Esophagus muscularis mucosa (tissue), 4 donors: ENCODE measurements at regions not wholly inside any gene's neighbourhood (a gene's known extent, or its start where the extent isn't known, plus 50 kb on each side); places are given as distances from the start of the nearest gene placed in this dataset.

ENCODE experiments used
- DNase-seq: peaks from one replicate; pipeline ENCODE4 v3.0.0-alpha.2; 2017; ENCODE audit errors: extremely low spot score
- H3K27ac ChIP-seq, 4 donors: fragments of 200-600 bp; sonication (generic); replicated peaks in 1 of 4; 1 replicate in 3 of 4; 2 replicates in 1 of 4; pipeline ENCODE4 v1.5.1; 2016 to 2019; ENCODE audit warnings: mild to moderate bottlenecking in 1 of 4
- H3K27me3 ChIP-seq, 4 donors: fragments of 200-600 bp; sonication (generic); one replicate each; pipeline versions ENCODE4 v1.5.1 to v1.6.0; 2016 to 2019
- H3K36me3 ChIP-seq, 4 donors: fragments of 200-600 bp; sonication (generic); one replicate each; pipeline ENCODE4 v1.5.1; 2016 to 2019
- H3K4me1 ChIP-seq, 4 donors: fragments of 200-600 bp; sonication (generic); one replicate each; pipeline ENCODE4 v1.5.1; 2016 to 2019
- H3K4me3 ChIP-seq, 4 donors: fragments of 200-600 bp; sonication (generic); 1 replicate in 2 of 4; 2 replicates in 2 of 4; pipeline ENCODE4 v1.5.1; 2016 to 2019; ENCODE audit warnings: mild to moderate bottlenecking in 4 of 4, moderate library complexity in 1 of 4
- H3K9me3 ChIP-seq, 4 donors: fragments of 200-600 bp; sonication (generic); 1 replicate in 3 of 4; 2 replicates in 1 of 4; pipeline ENCODE4 v1.5.1; 2016 to 2019
- EP300 ChIP-seq: sonication (generic); formaldehyde crosslinking; IDR thresholded peaks from one replicate; pipeline ENCODE4 v1.6.1; 2017; ENCODE audit warnings: antibody characterized with exemption
- POLR2A ChIP-seq: fragments of 450-650 bp; IDR thresholded peaks from one replicate; pipeline ENCODE4 v1.6.1; 2017; ENCODE audit warnings: antibody characterized with exemption, moderate library complexity, mild to moderate bottlenecking, low read depth
- POLR2AphosphoS5 ChIP-seq, 2 donors: sonication (generic); formaldehyde crosslinking; IDR thresholded peaks; one replicate each; pipeline ENCODE4 v1.6.1; 2017; ENCODE audit warnings: antibody characterized with exemption in 2 of 2
- WGBS: methylation state at CpG from one replicate; pipeline ENCODE4 v1.1.5; 2018; 5-methylcytosine and 5-hydroxymethylcytosine counted together
- intact Hi-C: fragments of 100-400 bp; cut with DNase I; formaldehyde crosslinking; loops from one replicate; pipeline ENCODE4 v1.15.1; 2023
- TF ChIP-seq, protein P1 (sequence below), 3 experiments: fragments of 200-600 bp in 2 of 3; fragments of 450-650 bp in 1 of 3; sonication (generic) in 2 of 3; IDR thresholded peaks; one replicate each; pipeline ENCODE4 v1.5.1; 2017 to 2019; ENCODE audit warnings: antibody characterized with exemption in 3 of 3, mild to moderate bottlenecking in 2 of 3, moderate library complexity in 1 of 3

GRCh38 chr3:43998370-43998835 lies 243.3 kb upstream of the TOPAZ1 start:
- no peak for TF ChIP-seq EP300
- no peak for TF ChIP-seq POLR2A
- no peak for TF ChIP-seq POLR2AphosphoS5 (IDR thresholded peaks at IDR 0.05)
- TF ChIP-seq, protein P1, sequence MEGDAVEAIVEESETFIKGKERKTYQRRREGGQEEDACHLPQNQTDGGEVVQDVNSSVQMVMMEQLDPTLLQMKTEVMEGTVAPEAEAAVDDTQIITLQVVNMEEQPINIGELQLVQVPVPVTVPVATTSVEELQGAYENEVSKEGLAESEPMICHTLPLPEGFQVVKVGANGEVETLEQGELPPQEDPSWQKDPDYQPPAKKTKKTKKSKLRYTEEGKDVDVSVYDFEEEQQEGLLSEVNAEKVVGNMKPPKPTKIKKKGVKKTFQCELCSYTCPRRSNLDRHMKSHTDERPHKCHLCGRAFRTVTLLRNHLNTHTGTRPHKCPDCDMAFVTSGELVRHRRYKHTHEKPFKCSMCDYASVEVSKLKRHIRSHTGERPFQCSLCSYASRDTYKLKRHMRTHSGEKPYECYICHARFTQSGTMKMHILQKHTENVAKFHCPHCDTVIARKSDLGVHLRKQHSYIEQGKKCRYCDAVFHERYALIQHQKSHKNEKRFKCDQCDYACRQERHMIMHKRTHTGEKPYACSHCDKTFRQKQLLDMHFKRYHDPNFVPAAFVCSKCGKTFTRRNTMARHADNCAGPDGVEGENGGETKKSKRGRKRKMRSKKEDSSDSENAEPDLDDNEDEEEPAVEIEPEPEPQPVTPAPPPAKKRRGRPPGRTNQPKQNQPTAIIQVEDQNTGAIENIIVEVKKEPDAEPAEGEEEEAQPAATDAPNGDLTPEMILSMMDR (IDR thresholded peaks at IDR 0.05) = no peak
- H3K27ac ChIP-seq = no peak overlapping the region
- peak overlapping the region; percentile 53 to 62 (median 58) for H3K4me3 ChIP-seq
- peaks cover 14 to 96% (median 63%) of the 10 kb centered on the region in 4 donors for H3K27me3 ChIP-seq
- peaks cover 47 to 53% (median 53%) of the 10 kb centered on the region in 4 donors for H3K4me1 ChIP-seq
- H3K36me3 ChIP-seq = no peaks in the 10 kb centered on the region
- 4% methylated on average over 20 of the region's 25 CpGs for WGBS
- intact Hi-C loops = no loop called here
- no peak for DNase-seq
- H3K9me3 ChIP-seq = no peaks in the 10 kb centered on the region

- H3K4me1 ChIP-seq = peaks cover 47 to 53% (median 53%) of the 10 kb centered on the region in 4 donors
- TF ChIP-seq POLR2A (no peak), EP300 (no peak), POLR2AphosphoS5 (IDR thresholded peaks at IDR 0.05) (no peak)
- TF ChIP-seq, protein P1 (IDR thresholded peaks at IDR 0.05) = no peak
- no peak for DNase-seq
- no peaks in the 10 kb centered on the region for H3K9me3 ChIP-seq
- intact Hi-C loops = no loop called here
- peaks cover 14 to 93% (median 59%) of the 10 kb centered on the region in 4 donors for H3K27me3 ChIP-seq
- no peak overlapping the region for H3K27ac ChIP-seq
- peak overlapping the region; percentile 53 to 62 (median 58) for H3K4me3 ChIP-seq
- no peaks in the 10 kb centered on the region for H3K36me3 ChIP-seq
- 4% methylated on average over 14 of the region's 93 CpGs for WGBS
Measured at GRCh38 chr3:43998836-43999727, 242.6 kb upstream of the TOPAZ1 start.

DNA sequence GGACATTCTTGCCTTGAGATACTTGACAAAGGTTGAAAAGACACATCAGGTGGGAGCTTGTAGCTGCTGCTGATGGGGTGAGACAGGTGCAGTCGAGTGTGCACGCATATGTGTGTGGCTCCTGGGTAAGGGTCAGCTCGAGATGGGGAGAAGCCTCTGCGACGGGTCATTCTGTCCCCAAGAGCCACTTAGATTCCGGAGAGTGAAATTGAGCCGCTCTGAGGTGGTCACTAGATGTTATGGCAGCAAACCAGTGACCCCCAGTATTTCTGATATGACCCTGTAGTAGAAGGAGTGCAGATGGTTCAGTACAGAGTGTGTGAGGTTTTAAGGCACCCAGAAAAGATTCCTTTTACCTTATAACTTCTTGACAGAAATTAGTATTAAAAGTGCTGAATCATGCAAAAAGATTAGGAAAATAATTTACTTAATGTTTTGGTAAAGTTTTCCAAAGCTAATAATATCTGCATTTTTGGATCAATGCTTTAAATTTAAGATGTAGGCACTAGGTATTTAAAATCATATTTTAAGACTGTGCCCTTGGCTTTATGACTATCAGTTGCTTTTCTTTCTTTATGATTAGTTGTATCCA lies 241.9 kb upstream of the TOPAZ1 start:
- no peak for TF ChIP-seq EP300
- TF ChIP-seq POLR2AphosphoS5 (IDR thresholded peaks at IDR 0.05) = no peak
- TF ChIP-seq, protein P1 (IDR thresholded peaks at IDR 0.05) = no peak
- TF ChIP-seq POLR2A = no peak
- no peak for DNase-seq

GRCh38 chr3:44000586-44000985 lies 241.1 kb upstream of the TOPAZ1 start:
- WGBS = 91% methylated on average over 3 of the region's 3 CpGs
- peaks cover 9 to 82% (median 47%) of the 10 kb centered on the region in 4 donors for H3K27me3 ChIP-seq
- intact Hi-C loops = no loop called here
- no peak overlapping the region for H3K4me3 ChIP-seq
- TF ChIP-seq, protein P1 (IDR thresholded peaks at IDR 0.05) = no peak
- TF ChIP-seq POLR2A (no peak), EP300 (no peak), POLR2AphosphoS5 (IDR thresholded peaks at IDR 0.05) (no peak)
- no peaks in the 10 kb centered on the region for H3K9me3 ChIP-seq
- no peaks in the 10 kb centered on the region for H3K36me3 ChIP-seq
- no peak overlapping the region for H3K27ac ChIP-seq
- DNase-seq = no peak
- peaks cover 37 to 42% (median 42%) of the 10 kb centered on the region in 4 donors for H3K4me1 ChIP-seq

More for the DNA sequence above, 241.9 kb upstream of the TOPAZ1 start:
- peaks cover 45 to 50% (median 49%) of the 10 kb centered on the region in 4 donors for H3K4me1 ChIP-seq
- 74% methylated on average over 7 of the region's 7 CpGs for WGBS
- H3K4me3 ChIP-seq = peak overlapping the region in 3 of 4 donors; percentile 57 to 62 (median 58)
- H3K36me3 ChIP-seq = no peaks in the 10 kb centered on the region
- peaks cover 14 to 89% (median 54%) of the 10 kb centered on the region in 4 donors for H3K27me3 ChIP-seq
- no peak overlapping the region for H3K27ac ChIP-seq
- intact Hi-C loops = no loop called here
- H3K9me3 ChIP-seq = no peaks in the 10 kb centered on the region
